Panc1 (cell line): ENCODE measurements at regions not wholly inside any gene's neighbourhood (a gene's known extent, or its start where the extent isn't known, plus 50 kb on each side); places are given as distances from the start of the nearest gene placed in this dataset.

Source experiments
- CTCF ChIP-seq: fragments of 450-650 bp; IDR thresholded peaks from 2 replicates; pipeline ENCODE4 v1.5.1; 2017; ENCODE audit warnings: mild to moderate bottlenecking
- POLR2AphosphoS5 ChIP-seq: IDR thresholded peaks from 2 replicates; pipeline ENCODE4 v1.6.1; 2012; ENCODE audit warnings: mild to moderate bottlenecking, low read depth, low read length, moderate library complexity
- REST ChIP-seq, 2 experiments: IDR thresholded peaks; 2 replicates each; pipeline ENCODE4 v1.6.1; 2011 to 2012; ENCODE audit warnings: low read depth in 2 of 2, control low read depth in 1 of 2, low read length in 1 of 2, mild to moderate bottlenecking in 1 of 2, moderate library complexity in 1 of 2; ENCODE audit not compliant: insufficient read depth in 1 of 2

- no peak for TF ChIP-seq CTCF
- TF ChIP-seq POLR2AphosphoS5 = no peak
- no peak for TF ChIP-seq REST (IDR thresholded peaks at IDR 0.05; ENCODE audit: insufficient read depth in 1 of 2, low read depth in 2 of 2, low read length in 1 of 2)
Observed at GRCh38 chr4:127179256-127180087, 453.3 kb upstream of the INTU start.
